HFF-Myc (cell line): ENCODE measurements at regions not wholly inside any gene's neighbourhood (a gene's known extent, or its start where the extent isn't known, plus 50 kb on each side); places are given as distances from the start of the nearest gene placed in this dataset.

Source experiments
- DNase-seq: peaks from one replicate; pipeline ENCODE4 v3.0.0-alpha.2; 2011; ENCODE audit warnings: low read depth; ENCODE audit errors: extremely low read depth
- H3K4me3 ChIP-seq: replicated peaks from 2 replicates; pipeline ENCODE4 v1.5.1; 2011; ENCODE audit warnings: low read depth, mild to moderate bottlenecking, control low read depth, low read length
- TF ChIP-seq, protein P1 (sequence below): IDR thresholded peaks from 2 replicates; pipeline ENCODE4 v1.5.1; 2012; ENCODE audit warnings: mild to moderate bottlenecking, low read depth, low read length, control low read depth; ENCODE audit errors: missing control alignments

- TF ChIP-seq, protein P1, sequence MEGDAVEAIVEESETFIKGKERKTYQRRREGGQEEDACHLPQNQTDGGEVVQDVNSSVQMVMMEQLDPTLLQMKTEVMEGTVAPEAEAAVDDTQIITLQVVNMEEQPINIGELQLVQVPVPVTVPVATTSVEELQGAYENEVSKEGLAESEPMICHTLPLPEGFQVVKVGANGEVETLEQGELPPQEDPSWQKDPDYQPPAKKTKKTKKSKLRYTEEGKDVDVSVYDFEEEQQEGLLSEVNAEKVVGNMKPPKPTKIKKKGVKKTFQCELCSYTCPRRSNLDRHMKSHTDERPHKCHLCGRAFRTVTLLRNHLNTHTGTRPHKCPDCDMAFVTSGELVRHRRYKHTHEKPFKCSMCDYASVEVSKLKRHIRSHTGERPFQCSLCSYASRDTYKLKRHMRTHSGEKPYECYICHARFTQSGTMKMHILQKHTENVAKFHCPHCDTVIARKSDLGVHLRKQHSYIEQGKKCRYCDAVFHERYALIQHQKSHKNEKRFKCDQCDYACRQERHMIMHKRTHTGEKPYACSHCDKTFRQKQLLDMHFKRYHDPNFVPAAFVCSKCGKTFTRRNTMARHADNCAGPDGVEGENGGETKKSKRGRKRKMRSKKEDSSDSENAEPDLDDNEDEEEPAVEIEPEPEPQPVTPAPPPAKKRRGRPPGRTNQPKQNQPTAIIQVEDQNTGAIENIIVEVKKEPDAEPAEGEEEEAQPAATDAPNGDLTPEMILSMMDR, result no peak
- DNase-seq, result no peak
- H3K4me3 ChIP-seq, result no peak overlapping the region
Observed at GRCh38 chr3:137207616-137208015, 249.8 kb downstream of the IL20RB start.

- no peak overlapping the region for H3K4me3 ChIP-seq
- DNase-seq, result no peak
- TF ChIP-seq, protein P1, result peak; percentile 25
Observed at GRCh38 chr3:137217733-137218132, 259.9 kb downstream of the IL20RB start.

GRCh38 chr3:137219801-137220445 is 262.1 kb downstream of the IL20RB start:
- TF ChIP-seq, protein P1, result no peak
- DNase-seq, result no peak

GRCh38 chr3:137222736-137223225 is 265.0 kb downstream of the IL20RB start:
- no peak for DNase-seq
- H3K4me3 ChIP-seq, result no peak overlapping the region
- TF ChIP-seq, protein P1, result no peak

More at GRCh38 chr3:137219801-137220445, 262.1 kb downstream of the IL20RB start:
- H3K4me3 ChIP-seq, result no peak overlapping the region

GRCh38 chr3:137224464-137224863 is 266.7 kb downstream of the IL20RB start:
- TF ChIP-seq, protein P1, result no peak
- DNase-seq, result no peak

DNA sequence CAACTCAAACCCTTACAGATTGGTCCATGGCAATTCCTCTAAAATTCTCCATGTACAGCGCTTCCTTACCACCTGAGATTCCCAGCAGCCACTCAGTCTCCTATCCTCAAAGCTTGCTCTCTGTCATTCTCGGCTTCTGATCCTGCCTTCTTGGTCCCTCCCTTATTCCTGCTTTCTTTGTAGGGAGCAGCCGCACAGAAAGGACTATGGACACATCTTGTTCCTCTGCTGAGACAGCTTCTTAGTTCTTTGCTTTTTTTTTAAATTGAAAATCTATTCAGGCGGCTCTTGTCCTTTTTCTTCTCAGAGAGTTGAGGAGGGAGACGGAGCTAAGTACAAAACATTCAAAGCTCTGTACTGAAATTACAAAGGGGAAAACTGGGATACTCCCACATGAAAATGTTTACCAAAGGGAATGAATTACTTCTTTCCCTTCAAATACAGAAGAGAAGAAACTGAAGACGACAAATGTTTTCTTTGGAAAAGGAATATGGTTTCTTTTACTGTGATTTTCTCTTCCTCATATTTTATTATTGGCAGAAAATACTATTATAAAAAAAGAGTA is 285.1 kb downstream of the IL20RB start:
- H3K4me3 ChIP-seq, result no peak overlapping the region
- no peak for DNase-seq
- TF ChIP-seq, protein P1, result no peak

More at GRCh38 chr3:137224464-137224863, 266.7 kb downstream of the IL20RB start:
- no peak overlapping the region for H3K4me3 ChIP-seq

- TF ChIP-seq, protein P1, result no peak
- H3K4me3 ChIP-seq, result no peak overlapping the region
- DNase-seq, result no peak
Observed at GRCh38 chr3:137246491-137246890, 288.7 kb downstream of the IL20RB start.
